ENCODE measurements at regions not wholly inside any gene's neighbourhood (a gene's known extent, or its start where the extent isn't known, plus 50 kb on each side); places are given as distances from the start of the nearest gene placed in this dataset.

DNA sequence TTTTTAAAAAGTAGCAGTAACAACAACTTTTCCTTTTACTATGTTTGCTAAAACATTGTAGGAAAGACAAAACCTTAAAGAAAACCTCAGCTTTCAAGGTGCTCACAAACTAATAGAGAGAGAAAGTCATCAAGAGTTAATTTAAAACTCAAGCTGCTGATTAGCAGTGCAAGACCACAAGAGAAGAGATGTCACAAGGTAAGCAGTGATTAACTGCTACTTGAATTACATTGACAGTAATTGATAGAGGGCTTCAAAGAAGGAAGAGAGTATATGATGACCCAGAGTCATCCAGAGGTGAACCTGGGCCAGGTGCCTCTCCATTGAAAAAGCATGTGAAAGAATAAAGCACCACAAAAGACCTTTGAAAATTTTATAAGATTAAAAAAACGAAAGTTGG, 939.6 kb upstream of the CNTNAP5 start:
- no peak overlapping the region for H3K27ac ChIP-seq
- DNase-seq (ENCODE audit: low spot score) = no peak
- no peak overlapping the region for H3K4me3 ChIP-seq
- TF ChIP-seq, protein P1, sequence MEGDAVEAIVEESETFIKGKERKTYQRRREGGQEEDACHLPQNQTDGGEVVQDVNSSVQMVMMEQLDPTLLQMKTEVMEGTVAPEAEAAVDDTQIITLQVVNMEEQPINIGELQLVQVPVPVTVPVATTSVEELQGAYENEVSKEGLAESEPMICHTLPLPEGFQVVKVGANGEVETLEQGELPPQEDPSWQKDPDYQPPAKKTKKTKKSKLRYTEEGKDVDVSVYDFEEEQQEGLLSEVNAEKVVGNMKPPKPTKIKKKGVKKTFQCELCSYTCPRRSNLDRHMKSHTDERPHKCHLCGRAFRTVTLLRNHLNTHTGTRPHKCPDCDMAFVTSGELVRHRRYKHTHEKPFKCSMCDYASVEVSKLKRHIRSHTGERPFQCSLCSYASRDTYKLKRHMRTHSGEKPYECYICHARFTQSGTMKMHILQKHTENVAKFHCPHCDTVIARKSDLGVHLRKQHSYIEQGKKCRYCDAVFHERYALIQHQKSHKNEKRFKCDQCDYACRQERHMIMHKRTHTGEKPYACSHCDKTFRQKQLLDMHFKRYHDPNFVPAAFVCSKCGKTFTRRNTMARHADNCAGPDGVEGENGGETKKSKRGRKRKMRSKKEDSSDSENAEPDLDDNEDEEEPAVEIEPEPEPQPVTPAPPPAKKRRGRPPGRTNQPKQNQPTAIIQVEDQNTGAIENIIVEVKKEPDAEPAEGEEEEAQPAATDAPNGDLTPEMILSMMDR (IDR thresholded peaks at IDR 0.05) = no peak

GRCh38 chr2:123086613-123087385, 938.3 kb upstream of the CNTNAP5 start:
- no peak for DNase-seq (ENCODE audit: low spot score)
- TF ChIP-seq, protein P1 (IDR thresholded peaks at IDR 0.05) = no peak
- Histone ChIP-seq H3K4me3 (no peak overlapping the region), H3K27ac (no peak overlapping the region)

- H3K4me3 ChIP-seq = no peak overlapping the region
- DNase-seq (ENCODE audit: low spot score) = no peak
- TF ChIP-seq, protein P1 (IDR thresholded peaks at IDR 0.05) = no peak
- H3K27ac ChIP-seq = no peak overlapping the region
Measured at GRCh38 chr2:123091471-123091870, 933.6 kb upstream of the CNTNAP5 start.

DNA sequence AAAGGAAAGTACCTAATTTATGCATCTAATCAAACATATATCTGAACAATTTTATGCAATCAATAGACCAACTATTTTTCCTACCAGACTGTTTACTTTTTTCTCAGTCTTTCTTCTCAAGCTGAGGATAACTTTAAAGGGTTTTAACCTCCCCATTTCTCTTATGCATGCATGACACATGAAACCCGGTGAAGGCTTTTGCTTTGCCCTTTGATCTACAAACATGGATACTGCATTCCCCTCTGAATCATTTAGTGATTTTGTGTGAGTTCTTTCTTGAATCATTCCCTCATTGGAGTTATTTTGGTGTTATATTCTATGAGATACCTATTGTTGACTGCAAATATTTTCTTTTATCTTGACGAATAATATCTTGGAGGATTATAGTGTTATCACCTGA, 931.9 kb upstream of the CNTNAP5 start:
- TF ChIP-seq, protein P1 (IDR thresholded peaks at IDR 0.05) = no peak
- no peak for DNase-seq (ENCODE audit: low spot score)
- Histone ChIP-seq H3K27ac (no peak overlapping the region), H3K4me3 (no peak overlapping the region)

DNA sequence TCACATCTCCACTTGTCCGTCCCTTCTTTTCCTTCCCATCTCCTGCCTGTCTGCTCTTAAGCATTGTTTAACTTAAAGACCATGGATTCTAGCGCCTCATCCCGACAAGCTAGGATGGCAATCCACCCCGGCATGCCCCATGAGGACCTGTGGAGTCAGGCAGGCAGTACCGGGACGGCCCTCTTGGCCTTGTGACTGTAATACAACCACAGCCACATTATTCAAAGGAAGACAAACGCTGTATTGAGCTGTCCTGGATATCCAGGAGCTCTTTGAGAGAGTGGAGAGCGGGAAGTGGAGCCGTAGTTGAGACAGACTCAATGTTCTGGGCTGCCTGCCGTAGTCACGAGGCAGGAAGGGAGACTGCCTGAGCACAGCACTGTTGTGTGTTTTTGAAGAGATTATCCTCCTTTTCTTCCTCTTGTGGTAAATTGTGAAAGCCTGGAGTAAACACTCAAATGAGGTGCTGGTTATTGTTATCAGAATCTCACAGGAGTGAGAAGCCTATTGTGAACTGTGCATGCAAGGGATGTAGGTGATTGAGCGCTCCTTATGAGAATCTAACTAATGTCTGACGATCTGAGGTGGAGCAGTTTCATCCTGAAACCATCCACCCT, 929.8 kb upstream of the CNTNAP5 start:
- H3K4me3 ChIP-seq = no peak overlapping the region
- no peak for DNase-seq (ENCODE audit: low spot score)
- TF ChIP-seq, protein P1 (IDR thresholded peaks at IDR 0.05) = no peak
- H3K27ac ChIP-seq = no peak overlapping the region

- TF ChIP-seq, protein P1 (IDR thresholded peaks at IDR 0.05) = no peak
- no peak for DNase-seq (ENCODE audit: low spot score)
- no peak overlapping the region for H3K27ac ChIP-seq
- no peak overlapping the region for H3K4me3 ChIP-seq
Measured at GRCh38 chr2:123098619-123099018, 926.5 kb upstream of the CNTNAP5 start.

DNA sequence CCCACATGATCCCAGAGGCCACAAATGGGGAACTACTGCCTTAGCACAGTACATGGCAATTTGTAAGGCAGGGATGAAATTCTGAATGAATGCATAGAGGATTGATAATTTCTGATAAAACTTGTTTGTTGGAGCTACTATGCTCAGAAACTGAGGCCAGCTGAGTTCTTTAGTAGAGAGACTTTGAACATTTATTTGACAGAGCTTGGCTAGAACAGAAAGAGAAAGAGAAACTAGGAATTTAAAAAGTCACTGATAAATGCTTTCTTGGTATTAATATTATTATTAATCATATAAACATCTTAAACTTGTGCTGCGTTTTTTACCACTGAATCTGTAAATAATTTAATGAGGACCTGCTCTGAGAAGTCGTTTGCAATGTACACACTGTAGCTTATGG, 923.7 kb upstream of the CNTNAP5 start:
- no peak overlapping the region for H3K27ac ChIP-seq
- TF ChIP-seq, protein P1 (IDR thresholded peaks at IDR 0.05) = no peak
- H3K4me3 ChIP-seq = no peak overlapping the region
- DNase-seq (ENCODE audit: low spot score) = no peak
